Adipocyte (in vitro differentiated cells): ENCODE measurements at regions not wholly inside any gene's neighbourhood (a gene's known extent, or its start where the extent isn't known, plus 50 kb on each side); places are given as distances from the start of the nearest gene placed in this dataset.

Experiments
- DNase-seq: peaks from one replicate; pipeline ENCODE4 v3.0.0-alpha.2; 2015; ENCODE audit warnings: low read depth
- H3K27me3 ChIP-seq: replicated peaks from 2 replicates; pipeline ENCODE4 v1.7.0; 2013; ENCODE audit warnings: mild to moderate bottlenecking, low read length, moderate library complexity; ENCODE audit not compliant: control insufficient read depth, insufficient read depth
- H3K36me3 ChIP-seq: 2 replicates; pipeline ENCODE4 v1.7.0; 2013; ENCODE audit warnings: low read length, mild to moderate bottlenecking, moderate library complexity; ENCODE audit not compliant: control insufficient read depth, insufficient read depth, severe bottlenecking
- H3K4me1 ChIP-seq: 2 replicates; pipeline ENCODE4 v1.7.0; 2013; ENCODE audit warnings: mild to moderate bottlenecking, low read length, moderate library complexity; ENCODE audit not compliant: control insufficient read depth, insufficient read depth
- H3K4me3 ChIP-seq: 2 replicates; pipeline ENCODE4 v1.7.0; 2013; ENCODE audit warnings: mild to moderate bottlenecking, low read length, moderate library complexity
- H3K9ac ChIP-seq: 2 replicates; pipeline ENCODE4 v1.7.0; 2013; ENCODE audit warnings: mild to moderate bottlenecking, low read length, moderate library complexity
- H3K9me3 ChIP-seq: 2 replicates; pipeline ENCODE4 v1.7.0; 2013; ENCODE audit warnings: mild to moderate bottlenecking, low read length, moderate library complexity; ENCODE audit not compliant: control insufficient read depth

- no peaks in the 10 kb centered on the region for H3K27me3 ChIP-seq
- DNase-seq, result no peak
- H3K36me3 ChIP-seq, result no peaks in the 10 kb centered on the region
- no peak overlapping the region for H3K9ac ChIP-seq
- no peak overlapping the region for H3K4me3 ChIP-seq
- no peaks in the 10 kb centered on the region for H3K4me1 ChIP-seq
- H3K9me3 ChIP-seq, result no peaks in the 10 kb centered on the region
Observed at GRCh38 chr13:108115738-108116137, 99.6 kb downstream of the LIG4 start.

GRCh38 chr13:108113407-108113806 is 101.9 kb downstream of the LIG4 start:
- DNase-seq, result no peak
- no peak overlapping the region for H3K4me3 ChIP-seq
- no peaks in the 10 kb centered on the region for H3K9me3 ChIP-seq
- H3K4me1 ChIP-seq, result no peaks in the 10 kb centered on the region
- H3K36me3 ChIP-seq, result no peaks in the 10 kb centered on the region
- no peaks in the 10 kb centered on the region for H3K27me3 ChIP-seq
- H3K9ac ChIP-seq, result no peak overlapping the region

GRCh38 chr13:108104736-108105135 is 110.6 kb downstream of the LIG4 start:
- Histone ChIP-seq H3K4me1 (no peaks in the 10 kb centered on the region), H3K27me3 (no peaks in the 10 kb centered on the region), H3K36me3 (no peaks in the 10 kb centered on the region), H3K9me3 (no peaks in the 10 kb centered on the region), H3K4me3 (no peak overlapping the region), H3K9ac (no peak overlapping the region)
- DNase-seq, result no peak

GRCh38 chr13:108102771-108103170 is 112.6 kb downstream of the LIG4 start:
- H3K9ac ChIP-seq, result no peak overlapping the region
- DNase-seq, result no peak

GRCh38 chr13:108096301-108096915 is 118.9 kb downstream of the LIG4 start:
- no peak overlapping the region for H3K4me3 ChIP-seq

More at GRCh38 chr13:108102771-108103170, 112.6 kb downstream of the LIG4 start:
- no peaks in the 10 kb centered on the region for H3K4me1 ChIP-seq
- no peaks in the 10 kb centered on the region for H3K27me3 ChIP-seq
- H3K4me3 ChIP-seq, result no peak overlapping the region
- H3K36me3 ChIP-seq, result no peaks in the 10 kb centered on the region
- H3K9me3 ChIP-seq, result no peaks in the 10 kb centered on the region

GRCh38 chr13:108095036-108095435 is 120.3 kb downstream of the LIG4 start:
- Histone ChIP-seq H3K27me3 (no peaks in the 10 kb centered on the region), H3K4me1 (no peaks in the 10 kb centered on the region), H3K9me3 (no peaks in the 10 kb centered on the region), H3K9ac (no peak overlapping the region), H3K36me3 (no peaks in the 10 kb centered on the region), H3K4me3 (no peak overlapping the region)
- no peak for DNase-seq

More at GRCh38 chr13:108096301-108096915, 118.9 kb downstream of the LIG4 start:
- H3K4me1 ChIP-seq, result no peaks in the 10 kb centered on the region
- H3K36me3 ChIP-seq, result no peaks in the 10 kb centered on the region
- no peak for DNase-seq
- no peaks in the 10 kb centered on the region for H3K27me3 ChIP-seq
- H3K9me3 ChIP-seq, result no peaks in the 10 kb centered on the region
- no peak overlapping the region for H3K9ac ChIP-seq

- DNase-seq, result no peak
- no peaks in the 10 kb centered on the region for H3K27me3 ChIP-seq
- no peaks in the 10 kb centered on the region for H3K9me3 ChIP-seq
- no peaks in the 10 kb centered on the region for H3K4me1 ChIP-seq
- H3K36me3 ChIP-seq, result no peaks in the 10 kb centered on the region
- no peak overlapping the region for H3K9ac ChIP-seq
- no peak overlapping the region for H3K4me3 ChIP-seq
Observed at GRCh38 chr13:108093616-108094015, 121.7 kb downstream of the LIG4 start.

GRCh38 chr13:108087810-108088209 is 127.5 kb downstream of the LIG4 start:
- DNase-seq, result no peak
- no peak overlapping the region for H3K4me3 ChIP-seq

GRCh38 chr13:108086678-108087077 is 128.7 kb downstream of the LIG4 start:
- Histone ChIP-seq H3K9me3 (no peaks in the 10 kb centered on the region), H3K4me1 (no peaks in the 10 kb centered on the region), H3K36me3 (no peaks in the 10 kb centered on the region), H3K27me3 (no peaks in the 10 kb centered on the region), H3K4me3 (no peak overlapping the region), H3K9ac (no peak overlapping the region)
- DNase-seq, result peak; percentile 52

More at GRCh38 chr13:108087810-108088209, 127.5 kb downstream of the LIG4 start:
- no peak overlapping the region for H3K9ac ChIP-seq
- H3K36me3 ChIP-seq, result no peaks in the 10 kb centered on the region
- H3K4me1 ChIP-seq, result no peaks in the 10 kb centered on the region
- no peaks in the 10 kb centered on the region for H3K27me3 ChIP-seq
- no peaks in the 10 kb centered on the region for H3K9me3 ChIP-seq

GRCh38 chr13:108084840-108085239 is 130.5 kb downstream of the LIG4 start:
- DNase-seq, result no peak
- Histone ChIP-seq H3K27me3 (no peaks in the 10 kb centered on the region), H3K36me3 (no peaks in the 10 kb centered on the region), H3K4me3 (no peak overlapping the region), H3K4me1 (no peaks in the 10 kb centered on the region), H3K9ac (no peak overlapping the region), H3K9me3 (no peaks in the 10 kb centered on the region)

- H3K4me3 ChIP-seq, result no peak overlapping the region
- no peak overlapping the region for H3K9ac ChIP-seq
- peak; percentile 9 for DNase-seq
- no peaks in the 10 kb centered on the region for H3K27me3 ChIP-seq
- no peaks in the 10 kb centered on the region for H3K36me3 ChIP-seq
- H3K4me1 ChIP-seq, result no peaks in the 10 kb centered on the region
- H3K9me3 ChIP-seq, result peaks cover 7% of the 10 kb centered on the region
Observed at GRCh38 chr13:108083056-108083455, 132.3 kb downstream of the LIG4 start.

- no peak for DNase-seq
- no peak overlapping the region for H3K4me3 ChIP-seq
- H3K4me1 ChIP-seq, result no peaks in the 10 kb centered on the region
- H3K9me3 ChIP-seq, result peaks cover 13% of the 10 kb centered on the region
- H3K9ac ChIP-seq, result no peak overlapping the region
- H3K27me3 ChIP-seq, result no peaks in the 10 kb centered on the region
- H3K36me3 ChIP-seq, result no peaks in the 10 kb centered on the region
Observed at GRCh38 chr13:108082481-108082880, 132.9 kb downstream of the LIG4 start.
